ENCODE measurements at regions not wholly inside any gene's neighbourhood (a gene's known extent, or its start where the extent isn't known, plus 50 kb on each side); places are given as distances from the start of the nearest gene placed in this dataset.

DNA sequence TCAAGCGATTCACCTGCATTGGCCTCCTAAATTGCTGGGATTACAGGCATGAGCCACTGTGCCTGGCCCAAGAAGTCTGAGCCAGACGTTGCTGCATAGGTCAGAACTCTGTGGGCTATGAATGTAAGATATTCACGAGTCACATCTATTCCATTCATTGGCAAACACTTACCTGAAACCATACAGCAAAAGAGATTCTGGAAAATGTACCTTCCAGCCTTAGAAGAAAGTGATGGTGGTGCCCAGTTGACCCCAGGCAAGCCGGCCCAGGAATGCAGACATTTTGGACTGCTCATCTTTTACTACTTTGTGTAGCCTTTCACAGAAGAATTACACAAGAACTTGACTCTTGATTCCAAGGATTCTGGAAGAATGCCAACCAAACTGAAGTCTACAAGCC, 135.6 kb upstream of the N4BP1 start:
- H3K27me3 Mint-ChIP-seq = peaks cover 2% of the 10 kb centered on the region
- H3K9me3 Mint-ChIP-seq = no peaks in the 10 kb centered on the region
- no peak overlapping the region for H3K4me3 Mint-ChIP-seq
- no peaks in the 10 kb centered on the region for H3K36me3 Mint-ChIP-seq
- TF ChIP-seq, protein P1, sequence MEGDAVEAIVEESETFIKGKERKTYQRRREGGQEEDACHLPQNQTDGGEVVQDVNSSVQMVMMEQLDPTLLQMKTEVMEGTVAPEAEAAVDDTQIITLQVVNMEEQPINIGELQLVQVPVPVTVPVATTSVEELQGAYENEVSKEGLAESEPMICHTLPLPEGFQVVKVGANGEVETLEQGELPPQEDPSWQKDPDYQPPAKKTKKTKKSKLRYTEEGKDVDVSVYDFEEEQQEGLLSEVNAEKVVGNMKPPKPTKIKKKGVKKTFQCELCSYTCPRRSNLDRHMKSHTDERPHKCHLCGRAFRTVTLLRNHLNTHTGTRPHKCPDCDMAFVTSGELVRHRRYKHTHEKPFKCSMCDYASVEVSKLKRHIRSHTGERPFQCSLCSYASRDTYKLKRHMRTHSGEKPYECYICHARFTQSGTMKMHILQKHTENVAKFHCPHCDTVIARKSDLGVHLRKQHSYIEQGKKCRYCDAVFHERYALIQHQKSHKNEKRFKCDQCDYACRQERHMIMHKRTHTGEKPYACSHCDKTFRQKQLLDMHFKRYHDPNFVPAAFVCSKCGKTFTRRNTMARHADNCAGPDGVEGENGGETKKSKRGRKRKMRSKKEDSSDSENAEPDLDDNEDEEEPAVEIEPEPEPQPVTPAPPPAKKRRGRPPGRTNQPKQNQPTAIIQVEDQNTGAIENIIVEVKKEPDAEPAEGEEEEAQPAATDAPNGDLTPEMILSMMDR (conservative IDR thresholded peaks at IDR 0.05) = no peak
- no peaks in the 10 kb centered on the region for H3K4me1 Mint-ChIP-seq (ENCODE audit: unreplicated experiment)
- H3K27ac Mint-ChIP-seq = no peak overlapping the region
- no peak for DNase-seq (ENCODE audit: extremely low spot score, unreplicated experiment)

DNA sequence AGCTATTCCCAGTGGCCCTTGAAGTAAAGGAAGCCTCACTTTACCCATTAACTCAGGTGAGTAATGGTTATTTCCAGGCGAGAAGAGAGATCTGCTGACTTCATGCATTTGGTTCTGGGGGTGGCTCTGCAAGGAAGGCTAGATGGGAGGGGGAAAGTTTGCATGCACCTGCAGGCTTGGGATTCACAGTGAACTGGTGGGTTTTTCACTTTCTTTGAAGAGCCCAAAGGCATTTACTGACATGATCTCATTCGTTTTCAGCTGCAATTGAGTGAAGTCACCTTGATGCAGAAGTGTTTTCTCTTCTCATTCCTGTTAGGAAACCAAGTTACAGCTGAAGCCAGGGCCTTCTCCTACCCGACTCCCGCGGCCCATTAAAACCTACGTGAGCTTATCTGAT, 131.0 kb upstream of the N4BP1 start:
- TF ChIP-seq, protein P1 (conservative IDR thresholded peaks at IDR 0.05) = no peak

GRCh38 chr16:48734220-48734619, 124.2 kb upstream of the N4BP1 start:
- Mint-ChIP-seq H3K27ac (no peak overlapping the region), H3K36me3 (no peaks in the 10 kb centered on the region), H3K9me3 (no peaks in the 10 kb centered on the region), H3K4me1 (ENCODE audit: unreplicated experiment) (no peaks in the 10 kb centered on the region), H3K27me3 (peaks cover 7% of the 10 kb centered on the region), H3K4me3 (no peak overlapping the region)
- TF ChIP-seq, protein P1 (conservative IDR thresholded peaks at IDR 0.05) = no peak
- DNase-seq (ENCODE audit: extremely low spot score, unreplicated experiment) = no peak

More for the DNA sequence above, 131.0 kb upstream of the N4BP1 start:
- Mint-ChIP-seq H3K4me1 (ENCODE audit: unreplicated experiment) (no peaks in the 10 kb centered on the region), H3K4me3 (no peak overlapping the region), H3K27me3 (peaks cover 6% of the 10 kb centered on the region), H3K36me3 (no peaks in the 10 kb centered on the region), H3K9me3 (no peaks in the 10 kb centered on the region), H3K27ac (no peak overlapping the region)
- DNase-seq (ENCODE audit: extremely low spot score, unreplicated experiment) = no peak

DNA sequence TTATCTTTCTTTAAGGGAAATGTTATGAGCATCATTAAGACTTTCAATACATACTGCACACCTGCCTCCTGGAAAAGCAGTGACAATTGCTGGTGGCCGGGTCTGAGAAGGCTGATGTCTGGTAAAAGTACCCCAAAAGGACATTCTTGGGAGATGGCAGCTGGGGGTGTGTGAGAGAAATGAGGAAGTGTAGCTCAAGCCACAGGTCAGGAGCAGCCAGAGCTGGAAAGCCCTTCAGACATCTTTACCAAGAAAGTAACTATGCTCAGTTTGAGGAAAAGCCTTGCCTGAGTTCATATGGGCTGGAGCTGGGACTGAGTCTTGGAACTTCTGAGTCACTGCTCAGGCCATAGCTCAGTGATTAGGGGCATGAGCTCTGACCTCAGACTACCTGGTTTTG, 94.7 kb upstream of the N4BP1 start:
- Mint-ChIP-seq H3K27ac (no peak overlapping the region), H3K4me1 (ENCODE audit: unreplicated experiment) (no peaks in the 10 kb centered on the region), H3K4me3 (no peak overlapping the region), H3K27me3 (peaks cover 32% of the 10 kb centered on the region), H3K9me3 (no peaks in the 10 kb centered on the region), H3K36me3 (no peaks in the 10 kb centered on the region)
- DNase-seq (ENCODE audit: extremely low spot score, unreplicated experiment) = no peak
- TF ChIP-seq, protein P1 (conservative IDR thresholded peaks at IDR 0.05) = no peak

DNA sequence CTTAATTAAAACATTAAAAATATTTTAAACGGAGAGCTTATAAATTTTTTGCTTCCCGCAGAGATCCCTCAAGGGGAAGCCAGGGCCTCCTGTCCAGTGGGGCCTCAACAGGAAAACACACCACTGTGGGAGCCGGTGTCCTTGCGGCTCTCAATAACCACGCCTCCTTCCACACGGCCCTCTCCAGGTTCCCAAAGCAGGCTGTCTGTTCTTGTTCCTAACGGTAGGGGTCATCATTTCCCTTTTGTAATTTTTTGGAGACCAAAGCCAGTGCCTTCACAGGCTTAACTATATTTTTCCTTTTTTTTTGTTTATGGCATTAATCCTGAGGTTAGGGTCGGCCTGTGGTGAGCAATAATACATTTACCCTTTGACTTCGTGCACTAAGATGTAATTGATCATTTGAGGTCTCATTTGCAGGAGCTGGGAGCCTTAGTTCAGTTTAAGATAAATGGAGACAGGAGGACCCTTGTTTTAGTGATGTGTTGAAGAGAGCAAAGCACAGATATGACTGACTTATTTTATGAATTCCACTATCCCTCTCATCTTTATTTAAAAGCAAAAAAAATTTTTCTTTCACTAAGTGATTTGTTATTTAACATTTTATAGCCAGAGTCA, 77.5 kb upstream of the N4BP1 start:
- Mint-ChIP-seq H3K36me3 (no peaks in the 10 kb centered on the region), H3K27me3 (peaks cover 45% of the 10 kb centered on the region), H3K27ac (no peak overlapping the region), H3K4me3 (no peak overlapping the region), H3K9me3 (no peaks in the 10 kb centered on the region), H3K4me1 (ENCODE audit: unreplicated experiment) (no peaks in the 10 kb centered on the region)
- DNase-seq (ENCODE audit: extremely low spot score, unreplicated experiment) = no peak
- TF ChIP-seq, protein P1 (conservative IDR thresholded peaks at IDR 0.05) = peak; percentile 89

- TF ChIP-seq, protein P1 (conservative IDR thresholded peaks at IDR 0.05) = no peak
- Mint-ChIP-seq H3K27ac (no peak overlapping the region), H3K36me3 (no peaks in the 10 kb centered on the region), H3K4me3 (no peak overlapping the region), H3K4me1 (ENCODE audit: unreplicated experiment) (no peaks in the 10 kb centered on the region), H3K27me3 (peaks cover 35% of the 10 kb centered on the region), H3K9me3 (no peaks in the 10 kb centered on the region)
- DNase-seq (ENCODE audit: extremely low spot score, unreplicated experiment) = no peak
Observed at GRCh38 chr16:48684148-48684547, 74.2 kb upstream of the N4BP1 start.

Data from type B pancreatic cell (in vitro differentiated cells).